ENCODE measurements at regions not wholly inside any gene's neighbourhood (a gene's known extent, or its start where the extent isn't known, plus 50 kb on each side); places are given as distances from the start of the nearest gene placed in this dataset.

DNA sequence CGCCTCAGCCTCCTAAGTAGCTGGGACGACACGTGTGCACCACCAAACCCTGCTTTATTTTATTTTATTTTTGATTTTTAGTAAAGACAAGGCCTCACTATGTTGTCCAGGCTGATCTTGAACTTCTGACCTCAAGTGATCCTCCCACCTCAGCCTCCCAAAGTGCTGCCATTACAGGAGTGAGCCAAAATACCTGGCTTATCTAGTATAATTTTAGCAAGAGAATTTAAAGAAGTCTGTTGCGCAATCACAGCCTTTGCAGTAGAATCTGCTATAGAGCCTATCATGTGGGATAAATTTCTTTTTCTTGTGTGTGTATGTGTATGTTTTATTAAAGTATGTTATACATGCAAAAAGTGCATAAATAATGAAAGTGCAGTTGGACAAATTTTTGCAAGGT, 92.1 kb upstream of the ANKEF1 start:
- Histone ChIP-seq H3K4me1 (ENCODE audit: control insufficient read depth in 1 of 2, insufficient read depth in 2 of 2, low read depth in 1 of 2, low read length in 1 of 2) (no peaks in the 10 kb centered on the region), H3K9me3 (no peaks in the 10 kb centered on the region), H3K27me3 (ENCODE audit: insufficient read depth) (no peaks in the 10 kb centered on the region), H2AFZ (ENCODE audit: low read depth) (no peak overlapping the region), H3K9me2 (no peaks in the 10 kb centered on the region), H3K9ac (no peak overlapping the region), H3K79me2 (ENCODE audit: insufficient read depth) (no peaks in the 10 kb centered on the region), H3K27ac (ENCODE audit: low read depth in 2 of 2, low read length in 1 of 2) (no peak overlapping the region), H3K4me3 (ENCODE audit: low read depth in 2 of 2, low read length in 1 of 2) (no peak overlapping the region), H4K20me1 (ENCODE audit: insufficient read depth) (no peaks in the 10 kb centered on the region), H3K36me3 (replicated peaks in 1 of 2; ENCODE audit: control insufficient read depth in 1 of 2, insufficient read depth in 2 of 2, low read length in 1 of 2) (no peaks in the 10 kb centered on the region), H3K4me2 (no peak overlapping the region), H3F3A (replicated peaks; ENCODE audit: insufficient read depth) (no peaks in the 10 kb centered on the region)
- no peak for DNase-seq
- TF ChIP-seq YY1 (IDR thresholded peaks at IDR 0.05; ENCODE audit: low read depth) (no peak), ELF1 (IDR thresholded peaks at IDR 0.05) (no peak), JUND (IDR thresholded peaks at IDR 0.05) (no peak), TAF1 (IDR thresholded peaks at IDR 0.05; ENCODE audit: borderline replicate concordance, low read depth, low read length) (no peak), TCF12 (IDR thresholded peaks at IDR 0.05) (no peak), EZH2phosphoT487 (IDR thresholded peaks at IDR 0.05; ENCODE audit: borderline replicate concordance, low read depth) (no peak), NRF1 (IDR thresholded peaks at IDR 0.05; ENCODE audit: low read depth, low read length) (no peak)
- TF ChIP-seq, protein P1, sequence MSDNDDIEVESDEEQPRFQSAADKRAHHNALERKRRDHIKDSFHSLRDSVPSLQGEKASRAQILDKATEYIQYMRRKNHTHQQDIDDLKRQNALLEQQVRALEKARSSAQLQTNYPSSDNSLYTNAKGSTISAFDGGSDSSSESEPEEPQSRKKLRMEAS (IDR thresholded peaks at IDR 0.05; ENCODE audit: low read depth): no peak
- TF ChIP-seq, protein P2, sequence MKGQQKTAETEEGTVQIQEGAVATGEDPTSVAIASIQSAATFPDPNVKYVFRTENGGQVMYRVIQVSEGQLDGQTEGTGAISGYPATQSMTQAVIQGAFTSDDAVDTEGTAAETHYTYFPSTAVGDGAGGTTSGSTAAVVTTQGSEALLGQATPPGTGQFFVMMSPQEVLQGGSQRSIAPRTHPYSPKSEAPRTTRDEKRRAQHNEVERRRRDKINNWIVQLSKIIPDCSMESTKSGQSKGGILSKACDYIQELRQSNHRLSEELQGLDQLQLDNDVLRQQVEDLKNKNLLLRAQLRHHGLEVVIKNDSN (IDR thresholded peaks at IDR 0.05; ENCODE audit: borderline replicate concordance, low read depth): no peak
- ChIA-PET CTCF (no interaction called here), POLR2A (no interaction called here)
- 75% methylated on average over 4 of the region's 4 CpGs for WGBS (ENCODE audit: low lambda C conversion rate)

DNA sequence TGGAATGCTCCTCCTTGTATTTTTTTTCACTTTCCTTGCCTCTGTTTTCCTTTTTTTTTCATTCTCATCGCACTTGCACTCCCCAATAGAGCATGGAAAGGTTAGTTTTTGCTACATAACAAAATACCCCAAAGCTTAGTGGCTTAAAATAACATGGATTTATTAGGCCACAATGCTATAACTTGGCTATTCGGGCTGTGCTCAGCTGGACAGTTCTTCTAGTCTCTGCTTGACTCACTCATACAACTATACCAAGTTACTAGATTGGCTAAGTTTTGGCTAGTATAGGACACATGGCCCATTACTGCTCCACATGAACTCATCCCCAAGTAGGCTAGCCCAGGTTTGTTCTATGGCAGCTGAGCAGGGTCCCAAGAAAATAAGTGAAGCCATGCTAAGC, 94.5 kb upstream of the ANKEF1 start:
- Histone ChIP-seq H3K79me2 (ENCODE audit: insufficient read depth) (no peaks in the 10 kb centered on the region), H3K9me2 (no peaks in the 10 kb centered on the region), H2AFZ (ENCODE audit: low read depth) (no peak overlapping the region), H3K9me3 (no peaks in the 10 kb centered on the region), H3K4me3 (ENCODE audit: low read depth in 2 of 2, low read length in 1 of 2) (no peak overlapping the region), H4K20me1 (ENCODE audit: insufficient read depth) (no peaks in the 10 kb centered on the region), H3K27me3 (ENCODE audit: insufficient read depth) (no peaks in the 10 kb centered on the region), H3K36me3 (replicated peaks in 1 of 2; ENCODE audit: control insufficient read depth in 1 of 2, insufficient read depth in 2 of 2, low read length in 1 of 2) (no peaks in the 10 kb centered on the region), H3K9ac (no peak overlapping the region), H3K4me1 (ENCODE audit: control insufficient read depth in 1 of 2, insufficient read depth in 2 of 2, low read depth in 1 of 2, low read length in 1 of 2) (no peaks in the 10 kb centered on the region), H3F3A (replicated peaks; ENCODE audit: insufficient read depth) (no peaks in the 10 kb centered on the region), H3K4me2 (no peak overlapping the region), H3K27ac (ENCODE audit: low read depth in 2 of 2, low read length in 1 of 2) (no peak overlapping the region)
- CTCF ChIA-PET: no interaction called here
- POLR2A ChIA-PET: no interaction called here
- no peak for DNase-seq
- no peak for TF ChIP-seq MEF2A (IDR thresholded peaks at IDR 0.05; ENCODE audit: borderline replicate concordance, low read depth)
- no peak for TF ChIP-seq EP300 (IDR thresholded peaks at IDR 0.05; ENCODE audit: borderline replicate concordance in 1 of 2, low read depth in 1 of 2, low read length in 1 of 2)
- TF ChIP-seq, protein P3, sequence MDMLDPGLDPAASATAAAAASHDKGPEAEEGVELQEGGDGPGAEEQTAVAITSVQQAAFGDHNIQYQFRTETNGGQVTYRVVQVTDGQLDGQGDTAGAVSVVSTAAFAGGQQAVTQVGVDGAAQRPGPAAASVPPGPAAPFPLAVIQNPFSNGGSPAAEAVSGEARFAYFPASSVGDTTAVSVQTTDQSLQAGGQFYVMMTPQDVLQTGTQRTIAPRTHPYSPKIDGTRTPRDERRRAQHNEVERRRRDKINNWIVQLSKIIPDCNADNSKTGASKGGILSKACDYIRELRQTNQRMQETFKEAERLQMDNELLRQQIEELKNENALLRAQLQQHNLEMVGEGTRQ (IDR thresholded peaks at IDR 0.05; ENCODE audit: borderline replicate concordance, low read depth, low read length): no peak
- TF ChIP-seq MXI1 (IDR thresholded peaks at IDR 0.05; ENCODE audit: low read depth, low read length): no peak
- TF ChIP-seq FOSL2 (IDR thresholded peaks at IDR 0.05; ENCODE audit: borderline replicate concordance, low read depth): no peak
- no peak for TF ChIP-seq TCF12 (IDR thresholded peaks at IDR 0.05)
- no peak for TF ChIP-seq GATA2 (CRISPR knock-in tag; IDR thresholded peaks at IDR 0.05)
- TF ChIP-seq SIN3A (IDR thresholded peaks at IDR 0.05; ENCODE audit: borderline replicate concordance, low read depth, low read length): no peak
- TF ChIP-seq, protein P4, sequence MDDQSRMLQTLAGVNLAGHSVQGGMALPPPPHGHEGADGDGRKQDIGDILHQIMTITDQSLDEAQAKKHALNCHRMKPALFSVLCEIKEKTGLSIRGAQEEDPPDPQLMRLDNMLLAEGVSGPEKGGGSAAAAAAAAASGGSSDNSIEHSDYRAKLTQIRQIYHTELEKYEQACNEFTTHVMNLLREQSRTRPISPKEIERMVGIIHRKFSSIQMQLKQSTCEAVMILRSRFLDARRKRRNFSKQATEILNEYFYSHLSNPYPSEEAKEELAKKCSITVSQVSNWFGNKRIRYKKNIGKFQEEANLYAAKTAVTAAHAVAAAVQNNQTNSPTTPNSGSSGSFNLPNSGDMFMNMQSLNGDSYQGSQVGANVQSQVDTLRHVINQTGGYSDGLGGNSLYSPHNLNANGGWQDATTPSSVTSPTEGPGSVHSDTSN (IDR thresholded peaks at IDR 0.05): no peak
- no peak for TF ChIP-seq SMC3 (IDR thresholded peaks at IDR 0.05; ENCODE audit: low read depth, low read length)
- TF ChIP-seq EZH2phosphoT487 (IDR thresholded peaks at IDR 0.05; ENCODE audit: borderline replicate concordance, low read depth): no peak
- TF ChIP-seq CHD2 (IDR thresholded peaks at IDR 0.05; ENCODE audit: low read length, partially characterized antibody): no peak
- no peak for TF ChIP-seq RAD21 (IDR thresholded peaks at IDR 0.05; ENCODE audit: low read length)
- no peak for TF ChIP-seq RFX5 (IDR thresholded peaks at IDR 0.05; ENCODE audit: low read length)
- WGBS (ENCODE audit: low lambda C conversion rate): 30% methylated on average over 2 of the region's 2 CpGs

All from SK-N-SH (cell line).